Esophagus squamous epithelium (tissue), 5 donors: ENCODE measurements at regions not wholly inside any gene's neighbourhood (a gene's known extent, or its start where the extent isn't known, plus 50 kb on each side); places are given as distances from the start of the nearest gene placed in this dataset.

ENCODE experiments used
- DNase-seq: peaks from one replicate; lab custom pipeline; 2025; lab: John Stamatoyannopoulos, UW
- H3K27ac ChIP-seq, 4 donors: fragments of 200-600 bp; sonication (generic); one replicate each; pipeline ENCODE4 v1.5.1; 2016 to 2019; ENCODE audit warnings: mild to moderate bottlenecking in 1 of 4
- H3K27me3 ChIP-seq, 4 donors: fragments of 200-600 bp; sonication (generic); 1 replicate in 3 of 4; 2 replicates in 1 of 4; pipeline versions ENCODE4 v1.5.1 to v1.6.0; 2017 to 2021; ENCODE audit warnings: antibody characterized with exemption in 1 of 4
- H3K36me3 ChIP-seq, 3 donors: fragments of 200-600 bp; sonication (generic); one replicate each; pipeline ENCODE4 v1.5.1; 2016 to 2019
- H3K4me1 ChIP-seq, 3 donors: fragments of 200-600 bp; sonication (generic); one replicate each; pipeline ENCODE4 v1.5.1; 2017 to 2019
- H3K4me3 ChIP-seq, 4 donors: fragments of 200-600 bp; sonication (generic); 1 replicate in 3 of 4; 2 replicates in 1 of 4; pipeline ENCODE4 v1.5.1; 2016 to 2019; ENCODE audit warnings: mild to moderate bottlenecking in 2 of 4, moderate library complexity in 1 of 4
- H3K9me3 ChIP-seq, 3 donors: fragments of 200-600 bp; sonication (generic); one replicate each; pipeline ENCODE4 v1.5.1; 2016 to 2019
- POLR2A ChIP-seq, 4 donors: fragments of 450-650 bp; IDR thresholded peaks; one replicate each; pipeline ENCODE4 v1.6.1; 2017; ENCODE audit warnings: antibody characterized with exemption in 4 of 4, mild to moderate bottlenecking in 4 of 4, moderate library complexity in 3 of 4
- WGBS, 2 donors: methylation state at CpG; one replicate each; pipeline ENCODE4 v1.1.5; 2018; 5-methylcytosine and 5-hydroxymethylcytosine counted together
- intact Hi-C: fragments of 100-400 bp; cut with DNase I; formaldehyde crosslinking; loops from one replicate; pipeline ENCODE4 v1.15.0; 2022
- TF ChIP-seq, protein P1 (sequence below), 6 experiments: fragments of 450-650 bp in 4 of 6; fragments of 200-600 bp in 2 of 6; sonication (generic) in 2 of 6; IDR thresholded peaks; one replicate each; pipeline ENCODE4 v1.5.1; 2016 to 2019; ENCODE audit warnings: antibody characterized with exemption in 6 of 6, mild to moderate bottlenecking in 4 of 6, moderate library complexity in 4 of 6
- donor health status: DM: yes; HTN: yes; CAD: no.

DNA sequence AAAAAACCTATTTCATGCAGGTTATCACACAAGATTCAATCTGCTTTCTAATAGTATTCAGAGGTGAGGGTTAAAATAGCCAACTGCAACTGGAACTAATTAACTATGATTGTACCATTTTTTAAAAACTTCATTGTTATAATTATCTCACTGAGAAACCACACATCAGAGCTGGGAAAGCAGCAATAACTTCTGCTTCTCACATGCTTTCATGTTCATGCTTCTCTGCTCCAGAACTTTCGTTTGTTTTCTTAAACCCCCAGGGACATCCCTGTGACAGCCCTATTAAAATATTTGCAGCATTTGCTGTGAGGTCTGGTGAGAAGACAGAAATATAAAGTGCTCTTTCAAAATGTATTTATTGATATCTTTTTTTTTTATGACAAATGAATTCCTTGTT is 389.0 kb upstream of the SORCS1 start:
- Histone ChIP-seq H3K4me3 (no peak overlapping the region), H3K27ac (no peak overlapping the region), H3K9me3 (no peaks in the 10 kb centered on the region), H3K4me1 (no peaks in the 10 kb centered on the region), H3K27me3 (no peaks in the 10 kb centered on the region), H3K36me3 (no peaks in the 10 kb centered on the region)
- WGBS, 2 donors = 0% methylated on average over 1 of the region's 1 CpG
- no peak for DNase-seq
- TF ChIP-seq, protein P1, sequence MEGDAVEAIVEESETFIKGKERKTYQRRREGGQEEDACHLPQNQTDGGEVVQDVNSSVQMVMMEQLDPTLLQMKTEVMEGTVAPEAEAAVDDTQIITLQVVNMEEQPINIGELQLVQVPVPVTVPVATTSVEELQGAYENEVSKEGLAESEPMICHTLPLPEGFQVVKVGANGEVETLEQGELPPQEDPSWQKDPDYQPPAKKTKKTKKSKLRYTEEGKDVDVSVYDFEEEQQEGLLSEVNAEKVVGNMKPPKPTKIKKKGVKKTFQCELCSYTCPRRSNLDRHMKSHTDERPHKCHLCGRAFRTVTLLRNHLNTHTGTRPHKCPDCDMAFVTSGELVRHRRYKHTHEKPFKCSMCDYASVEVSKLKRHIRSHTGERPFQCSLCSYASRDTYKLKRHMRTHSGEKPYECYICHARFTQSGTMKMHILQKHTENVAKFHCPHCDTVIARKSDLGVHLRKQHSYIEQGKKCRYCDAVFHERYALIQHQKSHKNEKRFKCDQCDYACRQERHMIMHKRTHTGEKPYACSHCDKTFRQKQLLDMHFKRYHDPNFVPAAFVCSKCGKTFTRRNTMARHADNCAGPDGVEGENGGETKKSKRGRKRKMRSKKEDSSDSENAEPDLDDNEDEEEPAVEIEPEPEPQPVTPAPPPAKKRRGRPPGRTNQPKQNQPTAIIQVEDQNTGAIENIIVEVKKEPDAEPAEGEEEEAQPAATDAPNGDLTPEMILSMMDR (IDR thresholded peaks at IDR 0.05) = no peak
- no peak for TF ChIP-seq POLR2A (IDR thresholded peaks at IDR 0.05)
- intact Hi-C loops = no loop called here

DNA sequence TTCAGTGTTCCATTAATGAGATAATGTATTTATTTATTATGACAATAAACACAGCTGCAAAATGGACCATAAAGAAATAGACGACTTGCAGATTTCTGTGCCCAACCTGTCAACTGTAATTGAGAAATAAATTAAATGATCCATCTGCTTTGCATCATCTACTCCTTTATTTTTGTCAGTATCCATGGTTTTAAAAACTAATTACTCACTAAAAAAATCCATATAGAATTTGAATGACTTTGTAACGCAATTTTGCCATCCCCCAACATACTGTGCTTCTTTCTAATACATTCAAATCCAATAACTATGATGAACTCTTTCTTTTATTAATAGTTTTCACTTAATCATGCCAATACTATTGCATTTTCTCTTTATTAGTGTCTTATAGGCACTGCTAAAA is 388.5 kb upstream of the SORCS1 start:
- WGBS, 2 donors = 33 to 43% methylated on average over 2 of the region's 2 CpGs
- TF ChIP-seq, protein P1 (IDR thresholded peaks at IDR 0.05) = no peak
- no peak for TF ChIP-seq POLR2A (IDR thresholded peaks at IDR 0.05)
- no peaks in the 10 kb centered on the region for H3K27me3 ChIP-seq

DNA sequence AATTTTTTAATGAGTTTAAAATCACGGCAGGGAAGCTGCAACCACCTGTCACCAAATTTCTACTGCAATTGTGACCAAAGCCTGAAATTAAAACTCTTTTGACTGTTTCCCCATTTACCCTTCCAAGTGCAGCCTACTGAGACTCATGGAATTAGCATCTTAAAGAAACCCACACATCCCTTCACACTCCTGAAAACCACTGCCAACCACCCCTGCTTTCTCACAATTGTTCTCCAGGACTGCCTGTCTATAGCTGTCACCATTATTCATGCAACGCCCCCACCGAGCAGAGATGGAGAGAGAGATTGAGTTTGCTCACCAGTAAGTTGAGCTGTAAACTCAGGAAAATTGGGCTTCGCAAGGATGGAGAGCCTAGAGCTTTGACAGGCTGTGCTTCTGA is 383.8 kb upstream of the SORCS1 start:
- Histone ChIP-seq H3K36me3 (no peaks in the 10 kb centered on the region), H3K4me3 (no peak overlapping the region), H3K27me3 (no peaks in the 10 kb centered on the region), H3K9me3 (peaks cover 0 to 12% (median 0%) of the 10 kb centered on the region in 3 donors), H3K4me1 (no peaks in the 10 kb centered on the region), H3K27ac (no peak overlapping the region)
- DNase-seq = no peak
- intact Hi-C loops = no loop called here
- 54 to 68% methylated on average over 1 to 4 of the region's 4 CpGs for WGBS, 2 donors
- TF ChIP-seq, protein P1 (IDR thresholded peaks at IDR 0.05) = no peak
- no peak for TF ChIP-seq POLR2A (IDR thresholded peaks at IDR 0.05)

More for the DNA sequence above, 388.5 kb upstream of the SORCS1 start:
- H3K4me1 ChIP-seq = no peaks in the 10 kb centered on the region
- DNase-seq = no peak
- H3K9me3 ChIP-seq = no peaks in the 10 kb centered on the region
- H3K36me3 ChIP-seq = no peaks in the 10 kb centered on the region
- intact Hi-C loops = no loop called here
- no peak overlapping the region for H3K27ac ChIP-seq
- no peak overlapping the region for H3K4me3 ChIP-seq

DNA sequence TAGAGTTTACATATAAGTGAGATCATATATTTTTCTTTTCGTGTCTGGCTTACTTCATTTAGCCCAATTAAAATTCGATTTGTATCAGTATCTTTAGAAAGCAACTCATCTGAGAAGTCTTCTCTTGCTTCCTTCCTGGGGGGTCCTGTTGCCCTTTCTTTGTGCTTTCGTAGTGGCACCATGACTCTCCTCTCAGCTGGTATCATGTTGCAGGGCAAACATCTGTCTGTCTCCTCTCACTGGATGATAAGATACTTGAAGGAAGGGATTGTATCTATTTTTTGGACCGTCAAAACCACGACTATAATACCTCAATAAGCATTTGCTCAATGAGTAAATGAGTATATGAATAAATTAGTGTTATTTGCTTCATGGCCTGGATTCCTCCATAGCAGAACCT is 382.5 kb upstream of the SORCS1 start:
- Histone ChIP-seq H3K36me3 (no peaks in the 10 kb centered on the region), H3K4me3 (no peak overlapping the region), H3K9me3 (peaks cover 0 to 12% (median 0%) of the 10 kb centered on the region in 3 donors), H3K4me1 (no peaks in the 10 kb centered on the region), H3K27ac (no peak overlapping the region), H3K27me3 (no peaks in the 10 kb centered on the region)
- WGBS, 2 donors = 58 to 63% methylated on average over 5 of the region's 5 CpGs
- no peak for DNase-seq
- TF ChIP-seq, protein P1 (IDR thresholded peaks at IDR 0.05) = no peak
- TF ChIP-seq POLR2A (IDR thresholded peaks at IDR 0.05) = no peak
- intact Hi-C loops = no loop called here

DNA sequence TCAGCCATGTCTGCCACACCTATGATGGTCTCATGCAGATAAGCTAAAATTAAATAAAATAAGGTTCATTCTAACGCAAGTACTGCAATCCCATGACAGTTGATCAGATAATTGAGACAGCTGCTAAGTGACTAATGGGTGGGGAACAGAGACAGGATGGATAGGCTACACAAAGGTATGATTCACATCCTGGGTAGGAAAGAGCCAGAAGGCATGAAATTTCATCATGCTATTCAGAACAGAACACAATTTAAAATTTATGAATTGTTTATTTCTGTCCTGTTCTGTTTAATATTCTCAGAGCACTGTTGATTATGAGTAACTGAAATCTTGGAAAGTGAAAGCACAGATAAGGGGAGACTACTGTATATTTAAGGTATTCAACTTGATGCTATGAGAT is 381.8 kb upstream of the SORCS1 start:
- TF ChIP-seq, protein P1 (IDR thresholded peaks at IDR 0.05) = no peak
- no peak for TF ChIP-seq POLR2A (IDR thresholded peaks at IDR 0.05)
- Histone ChIP-seq H3K4me1 (no peaks in the 10 kb centered on the region), H3K4me3 (no peak overlapping the region), H3K36me3 (no peaks in the 10 kb centered on the region), H3K27ac (no peak overlapping the region), H3K9me3 (peaks cover 0 to 12% (median 0%) of the 10 kb centered on the region in 3 donors), H3K27me3 (no peaks in the 10 kb centered on the region)
- no peak for DNase-seq
- intact Hi-C loops = no loop called here
- 10 to 43% methylated on average over 1 of the region's 1 CpG for WGBS, 2 donors
